NT2/D1 (cell line): ENCODE measurements at regions not wholly inside any gene's neighbourhood (a gene's known extent, or its start where the extent isn't known, plus 50 kb on each side); places are given as distances from the start of the nearest gene placed in this dataset.

Source experiments
- DNase-seq: peaks from one replicate; pipeline ENCODE4 v3.0.0-alpha.2; 2011; ENCODE audit warnings: low read depth, low spot score
- H3K27me3 ChIP-seq: 2 replicates; pipeline ENCODE4 v1.6.0; 2011; ENCODE audit warnings: mild to moderate bottlenecking; ENCODE audit not compliant: insufficient read length, insufficient read depth
- H3K36me3 ChIP-seq: 2 replicates; pipeline ENCODE4 v1.6.1; 2011; ENCODE audit warnings: mild to moderate bottlenecking, low read length, mixed read lengths; ENCODE audit not compliant: insufficient read depth, insufficient read length
- H3K4me1 ChIP-seq: 2 replicates; pipeline ENCODE4 v1.5.1; 2011; ENCODE audit not compliant: insufficient read depth, insufficient read length
- H3K4me3 ChIP-seq: 2 replicates; pipeline ENCODE4 v1.5.1; 2011; ENCODE audit warnings: low read depth; ENCODE audit not compliant: insufficient read length
- H3K9ac ChIP-seq: 2 replicates; pipeline ENCODE4 v1.6.0; 2011; ENCODE audit warnings: low read depth; ENCODE audit not compliant: insufficient read length
- H3K9me3 ChIP-seq: 2 replicates; pipeline ENCODE4 v1.5.1; 2011; ENCODE audit warnings: mild to moderate bottlenecking, low read length; ENCODE audit not compliant: insufficient read depth
- SUZ12 ChIP-seq: IDR thresholded peaks from 2 replicates; pipeline ENCODE4 v1.6.1; 2011; ENCODE audit not compliant: insufficient read length, insufficient read depth; ENCODE audit errors: extremely low read depth
- YY1 ChIP-seq: IDR thresholded peaks from 2 replicates; pipeline ENCODE4 v1.6.1; 2011; ENCODE audit not compliant: insufficient read length, insufficient read depth
- ZNF274 ChIP-seq: IDR thresholded peaks from 2 replicates; pipeline ENCODE4 v1.6.1; 2011; ENCODE audit warnings: mild to moderate bottlenecking, low read depth, low read length

- no peaks in the 10 kb centered on the region for H3K9me3 ChIP-seq
- no peak overlapping the region for H3K9ac ChIP-seq
- no peak for TF ChIP-seq ZNF274
- no peak for TF ChIP-seq YY1
- no peak for TF ChIP-seq SUZ12
- DNase-seq, result no peak
- H3K36me3 ChIP-seq, result no peaks in the 10 kb centered on the region
- no peak overlapping the region for H3K4me3 ChIP-seq
- no peaks in the 10 kb centered on the region for H3K4me1 ChIP-seq
- no peaks in the 10 kb centered on the region for H3K27me3 ChIP-seq
These were observed 58.3 kb downstream of the CXCL12 start for GRCh38 chr10:44326474-44327030.

DNA sequence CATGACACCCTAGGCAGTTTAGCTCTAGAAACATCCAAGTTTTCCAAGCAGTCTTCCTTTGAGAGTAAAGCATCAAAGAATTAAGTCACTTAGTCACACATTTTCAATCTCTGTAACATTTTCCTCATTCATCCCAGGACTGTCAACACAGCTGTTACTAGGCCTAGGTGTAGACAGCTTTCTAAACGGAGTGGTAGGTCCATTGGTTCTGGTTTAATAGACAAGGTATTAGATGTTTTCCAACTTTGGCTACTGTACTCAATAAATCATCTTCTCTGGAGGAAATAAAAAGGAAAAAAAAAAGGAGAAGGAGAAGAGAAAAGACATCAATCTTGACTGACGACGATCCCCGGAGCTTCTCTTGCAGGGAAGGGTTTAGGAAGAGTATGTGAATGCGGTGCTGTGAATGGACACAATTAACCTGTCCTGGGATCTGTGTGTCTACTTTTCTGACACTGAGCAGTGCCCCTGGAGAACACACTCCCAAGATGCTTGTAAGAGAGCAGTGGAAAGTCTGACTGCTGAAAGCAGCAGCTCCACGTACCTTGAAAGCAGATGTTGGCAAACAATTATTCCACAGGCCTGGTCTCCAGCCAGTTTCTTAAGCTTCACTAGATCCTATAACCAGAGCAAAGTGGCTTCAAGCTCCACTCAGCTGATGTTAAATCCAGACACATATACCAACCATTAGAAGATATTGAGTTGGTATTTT, 59.1 kb downstream of the CXCL12 start:
- Histone ChIP-seq H3K4me1 (no peaks in the 10 kb centered on the region), H3K9me3 (no peaks in the 10 kb centered on the region)

GRCh38 chr10:44325157-44325556, 59.7 kb downstream of the CXCL12 start:
- no peaks in the 10 kb centered on the region for H3K9me3 ChIP-seq
- H3K36me3 ChIP-seq, result no peaks in the 10 kb centered on the region
- H3K4me3 ChIP-seq, result no peak overlapping the region
- no peaks in the 10 kb centered on the region for H3K27me3 ChIP-seq
- no peak for DNase-seq
- TF ChIP-seq YY1 (no peak), SUZ12 (no peak), ZNF274 (no peak)
- H3K9ac ChIP-seq, result no peak overlapping the region
- H3K4me1 ChIP-seq, result no peaks in the 10 kb centered on the region

More for the DNA sequence above, 59.1 kb downstream of the CXCL12 start:
- no peak for TF ChIP-seq ZNF274
- no peak for TF ChIP-seq YY1
- TF ChIP-seq SUZ12, result no peak
- no peak overlapping the region for H3K9ac ChIP-seq
- H3K4me3 ChIP-seq, result no peak overlapping the region
- H3K27me3 ChIP-seq, result no peaks in the 10 kb centered on the region
- H3K36me3 ChIP-seq, result no peaks in the 10 kb centered on the region
- DNase-seq, result no peak

DNA sequence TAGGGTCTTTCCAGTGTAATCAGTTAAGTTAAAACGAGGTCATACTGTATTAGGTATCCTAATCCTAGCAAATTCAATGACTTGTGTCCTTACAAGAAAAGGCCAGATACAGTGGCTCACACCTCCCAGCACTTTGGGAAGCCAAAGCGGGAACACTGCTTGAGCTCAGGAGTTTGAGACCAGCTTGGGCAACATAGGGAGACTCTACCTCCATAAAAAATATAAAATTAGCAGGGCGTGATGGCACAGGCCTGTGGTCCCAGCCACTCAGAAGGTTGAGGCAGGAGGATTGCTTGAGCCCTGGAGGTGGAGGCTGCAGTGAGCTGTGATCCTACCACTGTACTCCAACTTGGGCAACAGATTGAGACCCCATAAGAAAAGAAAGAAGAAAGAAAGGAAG, 61.1 kb downstream of the CXCL12 start:
- Histone ChIP-seq H3K27me3 (no peaks in the 10 kb centered on the region), H3K4me3 (no peak overlapping the region), H3K4me1 (no peaks in the 10 kb centered on the region), H3K9ac (no peak overlapping the region), H3K36me3 (no peaks in the 10 kb centered on the region), H3K9me3 (no peaks in the 10 kb centered on the region)
- DNase-seq, result no peak
- no peak for TF ChIP-seq SUZ12
- TF ChIP-seq ZNF274, result no peak
- no peak for TF ChIP-seq YY1

- Histone ChIP-seq H3K4me1 (no peaks in the 10 kb centered on the region), H3K36me3 (no peaks in the 10 kb centered on the region), H3K9ac (no peak overlapping the region), H3K27me3 (no peaks in the 10 kb centered on the region), H3K9me3 (no peaks in the 10 kb centered on the region), H3K4me3 (no peak overlapping the region)
- DNase-seq, result no peak
- no peak for TF ChIP-seq SUZ12
- no peak for TF ChIP-seq ZNF274
- TF ChIP-seq YY1, result no peak
These were observed 62.8 kb downstream of the CXCL12 start for GRCh38 chr10:44322137-44322536.

- no peaks in the 10 kb centered on the region for H3K9me3 ChIP-seq
- H3K4me3 ChIP-seq, result no peak overlapping the region
- no peaks in the 10 kb centered on the region for H3K27me3 ChIP-seq
- H3K9ac ChIP-seq, result no peak overlapping the region
- no peak for TF ChIP-seq SUZ12
- TF ChIP-seq YY1, result no peak
- TF ChIP-seq ZNF274, result no peak
- no peaks in the 10 kb centered on the region for H3K4me1 ChIP-seq
- no peak for DNase-seq
- H3K36me3 ChIP-seq, result no peaks in the 10 kb centered on the region
These were observed 64.1 kb downstream of the CXCL12 start for GRCh38 chr10:44320756-44321155.

DNA sequence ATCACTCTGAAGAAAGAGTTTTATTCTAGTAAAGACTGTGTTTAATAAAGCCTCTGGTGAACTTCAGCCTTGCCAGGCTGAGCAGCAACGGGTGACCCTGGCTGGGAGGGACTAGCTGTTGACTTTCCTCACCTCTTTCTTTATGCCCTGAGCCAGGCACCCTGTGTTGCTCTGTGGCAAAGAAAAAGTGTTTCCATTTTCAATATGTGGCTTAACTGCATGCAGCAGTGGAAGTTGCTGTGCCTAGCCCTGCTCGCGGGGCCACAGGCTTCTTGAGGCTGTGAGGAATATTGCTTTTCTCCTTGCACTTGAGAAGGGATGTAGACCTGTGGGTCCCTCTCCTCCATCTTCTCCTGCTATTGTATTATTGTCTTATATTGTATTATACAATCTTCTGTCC, 67.0 kb downstream of the CXCL12 start:
- Histone ChIP-seq H3K9me3 (no peaks in the 10 kb centered on the region), H3K27me3 (no peaks in the 10 kb centered on the region), H3K4me1 (no peaks in the 10 kb centered on the region), H3K9ac (no peak overlapping the region), H3K4me3 (no peak overlapping the region), H3K36me3 (no peaks in the 10 kb centered on the region)
- no peak for DNase-seq
- TF ChIP-seq ZNF274 (no peak), SUZ12 (no peak), YY1 (no peak)
